Panc1 (cell line): ENCODE measurements at regions not wholly inside any gene's neighbourhood (a gene's known extent, or its start where the extent isn't known, plus 50 kb on each side); places are given as distances from the start of the nearest gene placed in this dataset.

ENCODE experiments used
- ATAC-seq: fragments of 200-7000 bp; cut with Tn5 transposase; 2 replicates; pipeline ENCODE4 v1.9.1; 2020; ENCODE audit warnings: mild to moderate bottlenecking, moderate library complexity
- BruUV-seq: library from RNA; stranded (reverse); fragments of 400-500 nt; replicated peaks from 2 replicates; lab custom pipeline; 2021; lab: Mats Ljungman, UMichigan
- CTCF ChIA-PET: fragments of 300-600 bp; sonication (Branson Sonifier 250); formaldehyde crosslinking; loops from one replicate; lab custom pipeline; 2022; ENCODE audit warnings: antibody characterized with exemption; lab: Charles Lee
- POLR2A ChIA-PET: fragments of 300-600 bp; sonication (Branson Sonifier 250); formaldehyde crosslinking; loops from one replicate; lab custom pipeline; 2022; ENCODE audit warnings: antibody characterized with exemption; lab: Charles Lee
- DNase-seq: peaks from one replicate; pipeline ENCODE4 v3.0.0-alpha.2; 2010; ENCODE audit warnings: low read depth, low spot score
- H3K27ac ChIP-seq: 2 replicates; pipeline ENCODE4 v1.5.1; 2011; ENCODE audit warnings: mild to moderate bottlenecking, low read length, inconsistent platforms
- H3K27me3 ChIP-seq: fragments of 200-500 bp; sonication (Bioruptor generic); 2 replicates; pipeline ENCODE4 v1.6.0; 2014; ENCODE audit warnings: low read length, inconsistent platforms; ENCODE audit not compliant: control insufficient read depth, insufficient read depth
- H3K36me3 ChIP-seq: fragments of 200-500 bp; sonication (Bioruptor generic); 2 replicates; pipeline ENCODE4 v1.5.1; 2014; ENCODE audit warnings: inconsistent platforms, mild to moderate bottlenecking, low read length, moderate library complexity; ENCODE audit not compliant: control insufficient read depth, insufficient read depth
- H3K4me1 ChIP-seq: 2 replicates; pipeline ENCODE4 v1.5.1; 2011; ENCODE audit warnings: inconsistent platforms, mild to moderate bottlenecking, low read length, moderate library complexity; ENCODE audit not compliant: control insufficient read depth, insufficient read depth
- H3K4me3 ChIP-seq, 2 experiments: 2 replicates each; pipeline ENCODE4 v1.5.1; 2011 to 2012; ENCODE audit warnings: low read depth in 2 of 2, low read length in 2 of 2, mild to moderate bottlenecking in 2 of 2, inconsistent platforms in 1 of 2, moderate library complexity in 1 of 2
- H3K9me3 ChIP-seq: fragments of 200-500 bp; sonication (Bioruptor generic); 2 replicates; pipeline ENCODE4 v1.5.1; 2014; ENCODE audit warnings: low read depth, mild to moderate bottlenecking, inconsistent platforms, low read length, moderate library complexity; ENCODE audit not compliant: control insufficient read depth, insufficient read depth
- CTCF ChIP-seq: fragments of 450-650 bp; IDR thresholded peaks from 2 replicates; pipeline ENCODE4 v1.5.1; 2017; ENCODE audit warnings: mild to moderate bottlenecking
- POLR2AphosphoS5 ChIP-seq: IDR thresholded peaks from 2 replicates; pipeline ENCODE4 v1.6.1; 2012; ENCODE audit warnings: mild to moderate bottlenecking, low read depth, low read length, moderate library complexity
- REST ChIP-seq, 2 experiments: IDR thresholded peaks; 2 replicates each; pipeline ENCODE4 v1.6.1; 2011 to 2012; ENCODE audit warnings: low read depth in 2 of 2, control low read depth in 1 of 2, low read length in 1 of 2, mild to moderate bottlenecking in 1 of 2, moderate library complexity in 1 of 2; ENCODE audit not compliant: insufficient read depth in 1 of 2
- SIN3A ChIP-seq: IDR thresholded peaks from 2 replicates; pipeline ENCODE4 v1.6.1; 2012; ENCODE audit warnings: low read depth, mild to moderate bottlenecking, low read length, moderate library complexity, borderline replicate concordance; ENCODE audit not compliant: insufficient read depth
- TCF7L2 ChIP-seq: IDR thresholded peaks from 2 replicates; pipeline ENCODE4 v1.6.1; 2011; ENCODE audit warnings: mild to moderate bottlenecking, low read depth, low read length, inconsistent platforms
- in situ Hi-C: cut with HindIII; loops from 2 replicates; pipeline ENCODE4 v1.10.0; 2016; ENCODE audit warnings: low sequenced_read_pairs, low pct_unique_long_range_greater_than_20kb
- intact Hi-C: fragments of 100-400 bp; cut with micrococcal nuclease; formaldehyde crosslinking; loops from one replicate; pipeline ENCODE4 v1.10.0; 2022; ENCODE audit not compliant: unreplicated experiment

DNA sequence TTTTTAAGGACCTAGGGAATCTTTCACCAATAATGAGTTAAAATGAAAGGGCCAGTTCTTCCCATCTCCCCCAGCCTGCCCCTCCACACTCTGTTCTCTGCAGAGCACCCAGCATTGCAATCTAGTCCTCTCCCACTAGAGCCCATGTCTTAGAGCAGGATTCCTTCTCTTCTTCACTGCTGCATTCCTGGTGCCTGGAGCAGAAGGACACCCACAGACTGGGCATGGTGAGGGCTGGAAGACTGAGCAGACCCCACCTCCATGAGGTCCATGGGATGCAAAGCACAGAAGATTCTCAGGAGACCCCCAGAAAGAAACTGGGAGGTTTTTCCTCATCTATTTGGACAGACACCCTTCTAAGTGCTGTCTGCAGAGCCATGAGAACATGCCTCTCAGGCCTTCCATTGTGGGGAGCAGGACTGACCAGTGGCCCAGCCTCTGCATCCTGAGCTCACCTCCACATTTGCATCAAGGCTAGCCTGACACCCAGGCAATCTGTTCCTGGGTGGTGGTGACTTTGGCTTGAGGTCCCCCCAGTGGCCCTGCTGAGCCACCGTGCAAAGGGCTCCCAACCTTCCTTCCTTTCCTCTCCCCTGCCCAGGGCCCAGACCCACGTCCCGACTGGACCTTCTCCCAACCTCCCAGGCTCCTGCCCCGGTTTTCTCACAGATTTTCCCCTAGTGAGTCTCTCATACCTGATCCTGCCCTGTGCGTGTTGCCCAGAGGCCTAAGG is 74.2 kb upstream of the ZNF469 start:
- in situ Hi-C loops = no loop called here

More for the DNA sequence above, 74.2 kb upstream of the ZNF469 start:
- Histone ChIP-seq H3K9me3 (no peaks in the 10 kb centered on the region), H3K36me3 (no peaks in the 10 kb centered on the region), H3K4me3 (no peak overlapping the region), H3K27ac (no peak overlapping the region), H3K27me3 (no peaks in the 10 kb centered on the region), H3K4me1 (no peaks in the 10 kb centered on the region)
- DNase-seq (no peak), ATAC-seq (no peak)
- no TSS peak for BruUV-seq
- ChIA-PET POLR2A (no interaction called here), CTCF (no interaction called here)
- TF ChIP-seq TCF7L2 (no peak), POLR2AphosphoS5 (no peak), CTCF (no peak), SIN3A (no peak), REST (IDR thresholded peaks at IDR 0.05; ENCODE audit: insufficient read depth in 1 of 2, low read depth in 2 of 2, low read length in 1 of 2) (no peak)
- intact Hi-C loops = no loop called here
